ENCODE measurements at regions not wholly inside any gene's neighbourhood (a gene's known extent, or its start where the extent isn't known, plus 50 kb on each side); places are given as distances from the start of the nearest gene placed in this dataset.

GRCh38 chr11:57120192-57120965, 61.4 kb upstream of the LRRC55 start:
- no peak for TF ChIP-seq CTCF (IDR thresholded peaks at IDR 0.05; ENCODE audit: low read depth, low read length, missing control alignments)
- DNase-seq (ENCODE audit: low read depth) = no peak
- no peak overlapping the region for H3K4me3 ChIP-seq (ENCODE audit: low read depth, low read length)

GRCh38 chr11:57121996-57122395, 59.8 kb upstream of the LRRC55 start:
- no peak overlapping the region for H3K4me3 ChIP-seq (ENCODE audit: low read depth, low read length)
- no peak for DNase-seq (ENCODE audit: low read depth)
- TF ChIP-seq CTCF (IDR thresholded peaks at IDR 0.05; ENCODE audit: low read depth, low read length, missing control alignments) = no peak

DNA sequence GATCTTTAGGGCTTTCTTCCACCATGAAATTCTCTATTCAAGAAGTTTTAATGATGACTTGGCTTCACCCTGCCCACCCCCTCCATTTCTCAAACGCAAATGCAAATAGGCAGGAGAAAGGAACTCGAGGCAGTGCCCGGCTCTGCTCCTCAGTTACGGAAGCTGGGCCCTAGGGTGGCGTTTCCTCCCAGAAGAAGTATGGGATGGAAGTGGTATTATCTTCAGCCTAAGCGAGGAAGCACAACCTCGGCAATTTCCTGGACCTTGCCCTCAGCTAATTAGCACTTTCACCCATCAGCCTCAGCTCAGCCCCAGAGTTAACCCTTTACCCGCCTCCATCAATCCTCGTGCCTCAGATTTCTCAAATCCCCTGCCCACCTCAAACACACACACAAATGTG, 58.2 kb upstream of the LRRC55 start:
- DNase-seq (ENCODE audit: low read depth) = no peak
- H3K4me3 ChIP-seq (ENCODE audit: low read depth, low read length) = no peak overlapping the region
- no peak for TF ChIP-seq CTCF (IDR thresholded peaks at IDR 0.05; ENCODE audit: low read depth, low read length, missing control alignments)

GRCh38 chr11:57124505-57124904, 57.2 kb upstream of the LRRC55 start:
- H3K4me3 ChIP-seq (ENCODE audit: low read depth, low read length) = no peak overlapping the region
- DNase-seq (ENCODE audit: low read depth) = no peak
- no peak for TF ChIP-seq CTCF (IDR thresholded peaks at IDR 0.05; ENCODE audit: low read depth, low read length, missing control alignments)

- DNase-seq (ENCODE audit: low read depth) = no peak
- no peak overlapping the region for H3K4me3 ChIP-seq (ENCODE audit: low read depth, low read length)
- no peak for TF ChIP-seq CTCF (IDR thresholded peaks at IDR 0.05; ENCODE audit: low read depth, low read length, missing control alignments)
These were observed 56.8 kb upstream of the LRRC55 start for GRCh38 chr11:57124917-57125316.

DNA sequence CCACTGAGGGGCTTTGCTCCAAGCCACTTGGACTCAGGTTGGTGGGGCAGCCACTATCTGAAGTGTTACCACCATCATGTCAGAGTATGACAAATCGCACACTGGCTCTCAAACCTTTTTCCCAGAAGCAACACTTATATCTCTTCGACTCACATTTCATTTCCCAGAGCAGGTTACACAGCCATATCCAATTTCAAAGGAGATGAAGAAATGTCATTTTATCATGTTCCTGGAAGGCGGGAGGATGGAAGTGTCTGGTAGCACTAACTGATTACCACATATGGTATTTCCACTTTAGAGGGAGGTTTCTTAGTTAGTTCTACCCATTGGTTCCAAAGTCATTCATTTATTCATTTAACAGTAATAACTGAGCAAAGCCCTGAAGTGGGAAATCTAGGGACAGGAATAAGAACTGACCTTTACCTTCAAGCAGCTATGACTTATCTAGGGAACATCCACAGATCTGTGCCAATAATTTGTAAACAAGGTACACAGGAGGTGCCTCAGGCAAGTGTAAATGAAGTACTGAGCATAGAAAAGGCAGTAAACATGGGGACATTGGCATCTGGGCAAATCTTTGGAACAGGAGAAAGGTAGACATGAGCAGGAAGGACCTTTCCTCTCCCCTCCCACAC, 54.9 kb upstream of the LRRC55 start:
- TF ChIP-seq CTCF (IDR thresholded peaks at IDR 0.05; ENCODE audit: low read depth, low read length, missing control alignments) = no peak
- DNase-seq (ENCODE audit: low read depth) = no peak
- H3K4me3 ChIP-seq (ENCODE audit: low read depth, low read length) = no peak overlapping the region
